IPS DF 6.9 (cell line): ENCODE measurements at regions not wholly inside any gene's neighbourhood (a gene's known extent, or its start where the extent isn't known, plus 50 kb on each side); places are given as distances from the start of the nearest gene placed in this dataset.

Experiments
- DNase-seq: peaks from one replicate; pipeline ENCODE4 v3.0.0-alpha.2; 2013; ENCODE audit warnings: low read depth, low spot score
- H3K27ac ChIP-seq: one replicate; pipeline ENCODE4 v1.5.1; 2013; ENCODE audit warnings: low read length, control low read depth
- H3K27me3 ChIP-seq: 2 replicates; pipeline ENCODE4 v1.6.1; 2013; ENCODE audit warnings: mild to moderate bottlenecking, low read length; ENCODE audit not compliant: control insufficient read depth, insufficient read depth
- H3K36me3 ChIP-seq: 2 replicates; pipeline ENCODE4 v1.6.1; 2013; ENCODE audit warnings: low read length; ENCODE audit not compliant: control insufficient read depth, insufficient read depth
- H3K4me1 ChIP-seq: 2 replicates; pipeline ENCODE4 v1.6.1; 2013; ENCODE audit warnings: low read length; ENCODE audit not compliant: control insufficient read depth, insufficient read depth
- H3K4me3 ChIP-seq: 2 replicates; pipeline ENCODE4 v1.5.1; 2013; ENCODE audit warnings: mild to moderate bottlenecking, low read length
- H3K9me3 ChIP-seq: 2 replicates; pipeline ENCODE4 v1.6.1; 2013; ENCODE audit warnings: low read length, inconsistent platforms; ENCODE audit not compliant: control insufficient read depth, insufficient read depth
- WGBS: extraction: QIAGEN DNeasy Blood & Tissue Kit; methylation state at CpG from one replicate; pipeline ENCODE4 v1.1.7; 2013; ENCODE audit warnings: mixed read lengths, missing lambda C conversion rate; ENCODE audit not compliant: insufficient read length, insufficient coverage; 5-methylcytosine and 5-hydroxymethylcytosine counted together

DNA sequence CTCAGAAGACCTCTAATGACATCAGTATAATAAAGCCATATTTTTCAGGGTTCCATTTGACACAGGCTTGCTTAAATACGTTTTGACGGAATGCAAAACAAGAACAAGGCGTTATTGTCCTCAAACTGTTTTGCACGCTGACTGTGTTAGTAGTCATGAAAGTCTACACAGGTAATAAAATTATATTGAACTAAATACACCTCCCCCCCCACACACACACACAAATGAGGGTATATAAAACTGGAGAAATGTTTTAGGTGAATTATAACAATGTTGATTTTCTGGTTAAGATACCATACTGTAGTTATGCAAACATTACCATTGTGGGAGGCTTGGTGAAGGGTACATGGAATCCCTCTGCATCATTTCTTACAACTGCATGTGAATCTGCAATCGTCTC, 257.1 kb upstream of the ARRDC4 start:
- no CpG with 5 or more reads among the region's 5 CpGs for whole genome bisulfite sequencing
- DNase-seq = no peak
- Histone ChIP-seq H3K4me3 (no peak overlapping the region), H3K9me3 (no peaks in the 10 kb centered on the region), H3K27me3 (no peaks in the 10 kb centered on the region; the same call in 1 of the 2 replicates), H3K4me1 (no peaks in the 10 kb centered on the region), H3K36me3 (no peaks in the 10 kb centered on the region), H3K27ac (no peak overlapping the region)

DNA sequence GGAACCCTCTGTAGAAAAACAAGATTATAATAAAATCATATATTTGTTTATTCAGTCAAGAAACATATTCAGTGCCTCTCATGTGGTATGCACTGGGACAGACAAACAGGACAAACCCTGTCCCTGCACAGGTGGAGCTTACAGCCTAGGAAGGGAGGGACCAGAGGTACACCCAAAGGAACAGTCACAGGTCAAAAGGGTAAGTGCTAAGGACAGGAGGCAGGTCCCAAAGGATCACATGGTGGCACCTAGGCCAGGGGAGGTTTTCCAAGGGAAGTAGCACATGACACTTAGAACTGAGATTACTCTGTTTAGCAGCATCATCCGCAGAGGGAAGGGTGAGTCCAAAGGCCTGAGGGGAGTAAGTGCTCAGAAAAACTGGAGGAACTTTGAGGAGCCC, 254.4 kb upstream of the ARRDC4 start:
- DNase-seq = no peak
- no peak overlapping the region for H3K27ac ChIP-seq
- WGBS = no CpG with 5 or more reads among the region's 1 CpG
- no peaks in the 10 kb centered on the region for H3K9me3 ChIP-seq
- no peaks in the 10 kb centered on the region; the same call in 1 of the 2 replicates for H3K27me3 ChIP-seq
- no peak overlapping the region for H3K4me3 ChIP-seq
- no peaks in the 10 kb centered on the region for H3K4me1 ChIP-seq
- H3K36me3 ChIP-seq = no peaks in the 10 kb centered on the region

- Histone ChIP-seq H3K4me3 (no peak overlapping the region), H3K36me3 (no peaks in the 10 kb centered on the region), H3K27me3 (no peaks in the 10 kb centered on the region; the same call in 1 of the 2 replicates), H3K9me3 (no peaks in the 10 kb centered on the region), H3K4me1 (no peaks in the 10 kb centered on the region), H3K27ac (no peak overlapping the region)
- DNase-seq = no peak
- WGBS = no CpG with 5 or more reads among the region's 3 CpGs
Observed at GRCh38 chr15:97708252-97708651, 252.3 kb upstream of the ARRDC4 start.

GRCh38 chr15:97712530-97712929, 248.0 kb upstream of the ARRDC4 start:
- no peaks in the 10 kb centered on the region for H3K36me3 ChIP-seq
- H3K4me3 ChIP-seq = no peak overlapping the region
- DNase-seq = no peak
- H3K27ac ChIP-seq = no peak overlapping the region
- no peaks in the 10 kb centered on the region for H3K9me3 ChIP-seq
- no CpG with 5 or more reads among the region's 5 CpGs for WGBS
- H3K27me3 ChIP-seq = no peaks in the 10 kb centered on the region
- H3K4me1 ChIP-seq = no peaks in the 10 kb centered on the region

DNA sequence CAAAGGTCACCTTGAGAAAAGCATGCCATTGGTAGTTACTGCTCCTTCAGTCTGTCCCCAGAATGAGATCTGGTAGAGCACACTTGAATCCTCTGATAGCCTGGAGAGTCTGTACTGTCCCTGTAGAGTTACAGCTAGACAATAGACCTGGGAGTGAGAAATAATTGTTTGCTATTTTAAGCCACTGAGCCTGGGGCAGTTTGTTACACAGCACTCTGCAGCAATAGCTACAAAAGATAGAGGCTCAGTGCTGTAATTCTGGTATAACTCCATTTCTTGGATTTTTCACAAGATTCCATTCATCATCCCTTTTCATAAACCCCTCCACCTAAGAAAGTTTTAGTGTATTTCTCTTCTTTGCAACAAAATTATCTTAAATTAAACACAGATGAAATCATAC, 242.7 kb upstream of the ARRDC4 start:
- Histone ChIP-seq H3K9me3 (no peaks in the 10 kb centered on the region), H3K36me3 (no peaks in the 10 kb centered on the region), H3K4me3 (no peak overlapping the region), H3K27me3 (no peaks in the 10 kb centered on the region), H3K4me1 (no peaks in the 10 kb centered on the region), H3K27ac (no peak overlapping the region)
- no peak for DNase-seq

GRCh38 chr15:97718509-97718908, 242.0 kb upstream of the ARRDC4 start:
- DNase-seq = no peak

DNA sequence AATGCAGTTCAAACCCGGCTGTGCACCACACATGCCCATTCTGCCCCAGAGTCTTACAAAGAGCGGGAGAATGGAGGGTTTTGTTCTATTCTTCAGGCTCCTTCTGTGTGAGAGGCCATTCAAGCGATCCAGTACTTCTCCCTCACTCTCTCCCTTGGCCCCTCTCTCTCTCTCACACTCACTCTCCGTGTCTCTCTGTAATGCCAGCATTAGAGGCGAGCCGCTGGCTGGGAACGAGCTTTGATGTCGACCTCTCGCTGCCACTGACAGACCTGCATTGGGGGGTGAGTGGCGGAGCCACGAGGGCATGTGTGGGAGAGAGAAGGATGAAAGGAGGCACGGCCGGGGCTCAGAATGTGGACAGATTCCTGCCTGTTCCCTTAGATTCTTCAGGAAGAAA, 231.7 kb upstream of the ARRDC4 start:
- Histone ChIP-seq H3K4me3 (no peak overlapping the region), H3K4me1 (no peaks in the 10 kb centered on the region), H3K9me3 (no peaks in the 10 kb centered on the region), H3K27ac (no peak overlapping the region), H3K36me3 (no peaks in the 10 kb centered on the region), H3K27me3 (no peaks in the 10 kb centered on the region)
- no peak for DNase-seq
- WGBS = no CpG with 5 or more reads among the region's 13 CpGs

More at GRCh38 chr15:97718509-97718908, 242.0 kb upstream of the ARRDC4 start:
- Histone ChIP-seq H3K27me3 (no peaks in the 10 kb centered on the region), H3K4me1 (no peaks in the 10 kb centered on the region), H3K36me3 (no peaks in the 10 kb centered on the region), H3K27ac (no peak overlapping the region), H3K9me3 (no peaks in the 10 kb centered on the region), H3K4me3 (no peak overlapping the region)

GRCh38 chr15:97729270-97729669, 231.2 kb upstream of the ARRDC4 start:
- Histone ChIP-seq H3K36me3 (no peaks in the 10 kb centered on the region), H3K4me1 (no peaks in the 10 kb centered on the region), H3K27ac (no peak overlapping the region), H3K9me3 (no peaks in the 10 kb centered on the region), H3K4me3 (no peak overlapping the region), H3K27me3 (no peaks in the 10 kb centered on the region)
- no peak for DNase-seq
- WGBS = no CpG with 5 or more reads among the region's 7 CpGs

DNA sequence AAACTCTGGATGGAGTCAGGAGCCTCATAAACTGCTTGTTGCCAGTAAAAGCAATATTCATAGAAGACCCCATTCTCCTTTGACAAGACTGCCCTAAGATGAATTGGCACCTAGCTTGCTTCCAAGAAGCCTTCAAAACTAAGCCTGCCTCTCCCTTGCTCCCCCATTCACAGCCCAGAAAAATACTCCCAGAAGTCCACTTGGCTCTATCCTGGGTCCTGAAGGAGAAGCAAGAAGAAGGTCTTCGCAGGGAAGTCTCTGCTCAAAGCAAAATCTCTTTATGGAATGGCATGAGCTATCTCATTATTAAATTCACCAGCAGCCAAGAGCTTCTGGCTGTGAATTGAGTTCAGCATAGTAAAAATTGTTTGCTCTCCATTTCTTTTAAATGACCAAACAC, 230.2 kb upstream of the ARRDC4 start:
- Histone ChIP-seq H3K4me3 (no peak overlapping the region), H3K9me3 (no peaks in the 10 kb centered on the region), H3K27me3 (no peaks in the 10 kb centered on the region), H3K27ac (no peak overlapping the region), H3K4me1 (no peaks in the 10 kb centered on the region), H3K36me3 (no peaks in the 10 kb centered on the region)
- no CpG with 5 or more reads among the region's 1 CpG for WGBS
- no peak for DNase-seq

DNA sequence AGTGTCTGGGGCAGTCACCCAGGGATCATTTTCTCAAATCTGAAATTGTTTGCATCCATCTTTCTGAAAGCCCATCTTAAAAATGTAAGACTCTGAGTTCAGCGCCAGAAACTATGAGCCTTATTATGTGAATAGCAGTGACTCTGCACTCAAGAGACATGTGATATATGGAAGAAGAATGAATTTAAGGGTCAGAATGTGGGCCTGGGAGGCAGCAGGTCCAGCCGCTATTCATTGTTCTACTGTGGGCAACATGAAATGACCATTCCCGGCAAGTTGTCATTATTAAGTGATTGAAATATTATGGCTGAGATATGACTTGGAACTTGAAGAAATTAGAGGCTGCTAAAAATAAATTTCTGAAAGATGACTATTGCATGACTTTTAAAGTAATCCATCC, 228.6 kb upstream of the ARRDC4 start:
- no peaks in the 10 kb centered on the region for H3K27me3 ChIP-seq
- no peak overlapping the region for H3K4me3 ChIP-seq
- H3K36me3 ChIP-seq = no peaks in the 10 kb centered on the region
- no peaks in the 10 kb centered on the region for H3K4me1 ChIP-seq
- no peak for DNase-seq
- H3K9me3 ChIP-seq = no peaks in the 10 kb centered on the region
- WGBS = no CpG with 5 or more reads among the region's 3 CpGs
- no peak overlapping the region for H3K27ac ChIP-seq

DNA sequence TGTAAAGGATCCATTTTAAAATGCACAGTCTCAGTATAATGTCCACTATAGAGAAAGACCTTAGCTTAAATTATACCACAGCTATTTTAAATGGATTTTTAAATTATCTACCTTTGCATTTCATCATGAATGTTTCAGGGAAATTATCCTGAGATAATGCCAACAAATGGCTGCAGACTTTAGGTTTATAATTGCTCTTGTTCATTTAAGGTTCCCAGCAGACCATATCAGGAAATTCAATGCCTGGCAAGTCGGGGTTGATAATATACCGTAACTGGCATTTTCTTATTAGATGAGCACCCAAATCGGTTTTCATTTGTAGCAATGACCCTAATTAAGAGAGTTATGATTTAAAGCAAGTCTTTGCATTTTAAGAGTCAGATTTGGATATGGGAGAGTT, 227.1 kb upstream of the ARRDC4 start:
- Histone ChIP-seq H3K4me3 (no peak overlapping the region), H3K9me3 (no peaks in the 10 kb centered on the region), H3K27me3 (no peaks in the 10 kb centered on the region), H3K4me1 (no peaks in the 10 kb centered on the region), H3K27ac (no peak overlapping the region), H3K36me3 (no peaks in the 10 kb centered on the region)
- WGBS = no CpG with 5 or more reads among the region's 3 CpGs
- no peak for DNase-seq
